T-helper 1 cell treated with Interleukin-12 subunit alpha and Interleukin-12 subunit beta and Interleukin-4 antibody, amounts not matched to agents 30 μg/mL and 1 μg/mL, for 36 hours (primary cell): ENCODE measurements at regions not wholly inside any gene's neighbourhood (a gene's known extent, or its start where the extent isn't known, plus 50 kb on each side); places are given as distances from the start of the nearest gene placed in this dataset.

Experiments
- H3K27ac Mint-ChIP-seq: one replicate; pipeline ENCODE4 v1.8.0; 2021; ENCODE audit warnings: mild to moderate bottlenecking, mixed read lengths
- H3K27me3 Mint-ChIP-seq: one replicate; pipeline ENCODE4 v1.8.0; 2021; ENCODE audit warnings: low read depth, mixed read lengths
- H3K36me3 Mint-ChIP-seq: one replicate; pipeline ENCODE4 v1.8.0; 2021; ENCODE audit warnings: low read depth, mixed read lengths
- H3K4me1 Mint-ChIP-seq: one replicate; pipeline ENCODE4 v1.8.0; 2021; ENCODE audit warnings: low read depth, mixed read lengths
- H3K4me3 Mint-ChIP-seq: one replicate; pipeline ENCODE4 v1.8.0; 2021; ENCODE audit warnings: mild to moderate bottlenecking, moderate library complexity, mixed read lengths
- H3K9me3 Mint-ChIP-seq: one replicate; pipeline ENCODE4 v1.8.0; 2021; ENCODE audit warnings: mixed read lengths

DNA sequence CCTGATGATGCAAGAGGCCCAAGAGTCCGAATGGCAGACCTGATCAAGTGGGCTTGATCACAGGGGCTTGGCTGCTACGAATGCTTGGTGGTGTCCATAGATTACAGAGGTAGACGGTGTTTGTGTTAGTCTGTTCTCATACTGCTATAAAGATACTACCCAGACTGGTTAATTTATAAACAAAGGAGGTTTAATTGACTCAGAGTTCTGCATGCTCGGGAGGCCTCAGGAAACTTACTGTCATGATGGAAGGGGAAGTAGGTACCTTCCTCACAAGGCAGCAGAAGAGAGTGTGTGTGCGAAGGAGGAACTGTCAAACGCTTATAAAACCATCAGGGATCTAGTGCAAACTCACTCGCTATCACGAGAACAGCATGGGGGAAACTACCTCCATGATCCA, 268.9 kb upstream of the KLF6 start:
- Mint-ChIP-seq H3K27me3 (peaks cover 3% of the 10 kb centered on the region), H3K4me3 (no peak overlapping the region), H3K4me1 (peaks cover 13% of the 10 kb centered on the region), H3K27ac (no peak overlapping the region), H3K36me3 (no peaks in the 10 kb centered on the region), H3K9me3 (no peaks in the 10 kb centered on the region)

- peaks cover 4% of the 10 kb centered on the region for H3K27me3 Mint-ChIP-seq
- no peak overlapping the region for H3K4me3 Mint-ChIP-seq
- H3K27ac Mint-ChIP-seq = no peak overlapping the region
- H3K4me1 Mint-ChIP-seq = peaks cover 10% of the 10 kb centered on the region
- no peaks in the 10 kb centered on the region for H3K9me3 Mint-ChIP-seq
- H3K36me3 Mint-ChIP-seq = no peaks in the 10 kb centered on the region
These were observed 266.7 kb upstream of the KLF6 start for GRCh38 chr10:4051641-4052151.

- peaks cover 10% of the 10 kb centered on the region for H3K4me1 Mint-ChIP-seq
- H3K27me3 Mint-ChIP-seq = peaks cover 4% of the 10 kb centered on the region
- H3K4me3 Mint-ChIP-seq = no peak overlapping the region
- H3K9me3 Mint-ChIP-seq = no peaks in the 10 kb centered on the region
- no peaks in the 10 kb centered on the region for H3K36me3 Mint-ChIP-seq
- H3K27ac Mint-ChIP-seq = no peak overlapping the region
These were observed 266.1 kb upstream of the KLF6 start for GRCh38 chr10:4051011-4051640.

DNA sequence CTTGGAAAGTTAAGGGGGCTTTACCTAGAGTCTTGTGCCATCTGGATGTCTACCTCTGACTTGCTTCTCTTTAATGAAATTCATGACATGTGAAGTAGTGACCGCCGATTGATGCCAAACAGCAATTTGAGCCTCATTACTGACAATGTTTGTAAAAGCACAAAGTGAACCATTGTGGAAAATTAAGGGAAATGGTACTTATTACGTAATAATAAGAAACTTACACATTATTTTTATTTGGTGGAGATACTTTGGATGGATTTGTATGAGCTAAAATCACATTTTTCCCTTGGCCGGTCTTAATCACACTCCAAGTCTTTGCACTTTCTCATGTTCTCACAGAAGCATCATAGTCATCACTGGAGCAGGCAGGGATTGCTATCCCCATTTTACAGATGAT, 265.1 kb upstream of the KLF6 start:
- no peak overlapping the region for H3K4me3 Mint-ChIP-seq
- H3K9me3 Mint-ChIP-seq = no peaks in the 10 kb centered on the region
- no peak overlapping the region for H3K27ac Mint-ChIP-seq
- H3K27me3 Mint-ChIP-seq = peaks cover 4% of the 10 kb centered on the region
- peaks cover 10% of the 10 kb centered on the region for H3K4me1 Mint-ChIP-seq
- no peaks in the 10 kb centered on the region for H3K36me3 Mint-ChIP-seq

DNA sequence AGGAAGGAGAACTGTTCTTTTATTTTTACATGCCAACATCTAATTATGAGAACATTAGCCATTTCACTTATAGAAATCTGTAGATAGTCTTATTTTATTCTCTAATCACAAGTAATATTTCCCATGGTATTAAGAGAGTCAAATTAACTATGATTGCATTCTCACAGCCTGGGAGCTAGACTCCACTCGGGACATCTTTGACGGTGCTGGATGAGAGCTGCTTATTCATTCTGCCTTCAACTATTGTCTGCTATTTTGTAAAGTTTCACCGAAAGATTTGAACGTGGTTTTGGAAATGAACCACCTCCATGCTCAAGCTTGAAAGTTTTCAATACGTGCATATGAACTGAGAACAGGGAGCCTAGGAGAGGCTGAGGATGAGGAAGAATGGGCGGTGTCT, 264.3 kb upstream of the KLF6 start:
- H3K4me3 Mint-ChIP-seq = no peak overlapping the region
- H3K36me3 Mint-ChIP-seq = no peaks in the 10 kb centered on the region
- peaks cover 10% of the 10 kb centered on the region for H3K4me1 Mint-ChIP-seq
- no peak overlapping the region for H3K27ac Mint-ChIP-seq
- H3K27me3 Mint-ChIP-seq = peaks cover 4% of the 10 kb centered on the region
- no peaks in the 10 kb centered on the region for H3K9me3 Mint-ChIP-seq

- H3K27ac Mint-ChIP-seq = no peak overlapping the region
These were observed 263.3 kb upstream of the KLF6 start for GRCh38 chr10:4048236-4048864.

DNA sequence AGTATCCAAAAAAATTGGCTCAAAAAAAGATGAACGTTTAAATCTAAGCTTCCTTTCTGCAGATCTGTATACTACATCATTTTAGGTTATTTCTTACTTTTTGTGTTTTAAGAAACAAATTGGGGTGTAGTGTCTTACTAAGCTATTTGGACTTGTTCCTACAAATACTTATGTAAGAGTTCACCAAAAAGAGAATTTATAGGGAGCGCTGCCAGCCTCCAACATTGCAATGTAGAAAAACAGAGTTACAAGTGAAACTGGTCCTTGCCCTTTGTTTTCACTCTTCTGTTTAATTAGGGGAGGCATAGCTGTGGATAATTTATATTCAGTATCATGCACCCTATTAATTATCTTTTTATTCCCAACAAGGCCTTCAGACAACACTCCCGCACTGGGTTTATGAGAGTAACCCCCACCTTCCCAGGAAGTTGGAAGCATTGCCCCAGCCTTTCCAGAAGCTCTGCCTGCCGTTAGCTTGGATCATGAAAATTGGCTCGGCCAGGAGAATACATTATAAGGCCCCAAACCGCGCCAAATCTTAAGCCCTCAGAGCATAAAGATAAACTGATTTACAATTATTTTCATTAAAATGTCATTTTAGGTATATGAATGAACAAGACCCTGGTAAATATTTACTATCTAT, 261.8 kb upstream of the KLF6 start:
- H3K36me3 Mint-ChIP-seq = peaks cover 8% of the 10 kb centered on the region
- H3K27ac Mint-ChIP-seq = no peak overlapping the region
- H3K27me3 Mint-ChIP-seq = peaks cover 4% of the 10 kb centered on the region
- H3K4me1 Mint-ChIP-seq = peaks cover 3% of the 10 kb centered on the region
- H3K9me3 Mint-ChIP-seq = peaks cover 9% of the 10 kb centered on the region
- H3K4me3 Mint-ChIP-seq = no peak overlapping the region

More at GRCh38 chr10:4048236-4048864, 263.3 kb upstream of the KLF6 start:
- H3K36me3 Mint-ChIP-seq = no peaks in the 10 kb centered on the region
- H3K4me3 Mint-ChIP-seq = no peak overlapping the region
- H3K4me1 Mint-ChIP-seq = peaks cover 5% of the 10 kb centered on the region
- H3K9me3 Mint-ChIP-seq = no peaks in the 10 kb centered on the region
- peaks cover 4% of the 10 kb centered on the region for H3K27me3 Mint-ChIP-seq

DNA sequence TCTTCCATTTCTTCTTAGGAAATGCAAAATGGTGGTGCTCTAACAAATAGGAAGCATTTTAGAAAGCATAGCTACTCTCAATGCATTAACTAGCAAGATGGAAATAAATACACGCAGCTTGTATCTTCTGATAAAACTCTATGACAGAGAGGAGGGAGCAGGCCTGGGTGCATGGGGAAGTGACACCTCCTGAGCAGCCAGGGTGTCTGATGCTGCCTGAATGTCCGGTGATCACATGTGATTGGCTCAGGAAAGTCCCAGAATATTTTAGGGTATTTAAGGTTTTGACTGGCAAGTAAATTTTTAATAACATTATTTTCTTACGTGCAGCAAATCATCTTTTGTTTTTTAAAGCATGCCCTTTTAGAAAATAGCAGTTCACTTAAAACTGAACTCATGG, 261.0 kb upstream of the KLF6 start:
- no peak overlapping the region for H3K27ac Mint-ChIP-seq
- no peaks in the 10 kb centered on the region for H3K4me1 Mint-ChIP-seq
- H3K27me3 Mint-ChIP-seq = peaks cover 4% of the 10 kb centered on the region
- peaks cover 13% of the 10 kb centered on the region for H3K36me3 Mint-ChIP-seq
- peaks cover 15% of the 10 kb centered on the region for H3K9me3 Mint-ChIP-seq
- H3K4me3 Mint-ChIP-seq = no peak overlapping the region

DNA sequence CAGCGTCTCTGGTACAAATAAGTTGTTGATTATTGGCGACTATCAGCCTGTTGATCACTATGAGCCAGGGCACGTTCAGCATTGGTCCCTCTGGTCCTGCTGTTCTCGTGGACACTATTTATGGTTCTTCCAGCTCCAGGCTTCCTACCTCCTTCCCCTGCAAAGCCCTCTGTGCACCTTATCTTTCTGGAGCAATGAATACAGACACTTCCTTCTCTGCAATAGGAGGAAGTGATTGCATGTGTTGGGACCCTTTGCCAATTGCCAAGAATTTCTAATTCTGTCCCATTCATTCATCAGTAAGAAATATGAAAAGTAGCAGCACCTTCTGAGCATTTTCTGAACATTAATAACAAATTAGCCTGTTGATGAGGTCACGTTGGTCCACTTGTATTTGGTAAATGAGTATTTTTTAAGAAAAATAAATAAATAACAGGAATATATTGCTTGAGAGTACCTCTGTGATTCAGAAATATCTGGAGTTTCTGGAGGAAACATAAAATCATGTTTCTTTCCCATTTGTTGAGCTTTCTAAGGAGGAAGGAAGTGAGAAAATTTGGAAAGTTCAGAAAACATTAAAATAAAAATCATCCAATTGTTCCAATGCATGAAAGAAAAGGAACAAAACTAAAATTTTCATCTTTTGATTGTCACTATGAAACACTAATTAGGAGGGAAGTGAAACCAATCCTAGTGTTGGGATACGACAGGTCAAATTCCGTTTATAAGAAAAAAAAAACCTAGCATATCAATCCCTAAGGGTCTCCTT, 259.1 kb upstream of the KLF6 start:
- Mint-ChIP-seq H3K27ac (no peak overlapping the region), H3K4me3 (no peak overlapping the region), H3K4me1 (no peaks in the 10 kb centered on the region), H3K27me3 (peaks cover 2% of the 10 kb centered on the region), H3K9me3 (peaks cover 23% of the 10 kb centered on the region), H3K36me3 (peaks cover 17% of the 10 kb centered on the region)

DNA sequence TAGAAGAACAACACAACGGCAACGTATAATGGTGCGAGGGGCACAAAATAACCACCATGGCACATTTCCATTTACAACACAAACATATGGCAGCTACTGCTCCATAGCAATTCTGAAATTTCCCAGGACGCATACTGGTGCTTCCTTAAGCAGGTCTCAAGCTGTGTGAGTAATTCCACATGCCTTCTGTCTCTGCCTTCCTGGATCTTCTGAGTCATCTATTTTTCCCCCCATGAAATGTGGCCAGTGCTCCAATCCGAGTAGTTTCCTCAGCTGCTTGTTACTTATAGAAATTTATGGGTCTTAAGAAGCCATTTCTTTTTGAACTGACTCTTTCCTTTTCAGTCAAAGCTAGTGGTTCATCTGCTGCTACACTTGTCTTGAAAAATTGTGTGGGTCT, 256.6 kb upstream of the KLF6 start:
- Mint-ChIP-seq H3K27ac (no peak overlapping the region), H3K4me1 (no peaks in the 10 kb centered on the region), H3K4me3 (no peak overlapping the region), H3K36me3 (peaks cover 17% of the 10 kb centered on the region), H3K9me3 (peaks cover 23% of the 10 kb centered on the region), H3K27me3 (no peaks in the 10 kb centered on the region)

GRCh38 chr10:4038000-4038399, 253.0 kb upstream of the KLF6 start:
- Mint-ChIP-seq H3K9me3 (peaks cover 23% of the 10 kb centered on the region), H3K4me3 (no peak overlapping the region), H3K4me1 (peaks cover 27% of the 10 kb centered on the region), H3K27me3 (no peaks in the 10 kb centered on the region), H3K27ac (no peak overlapping the region), H3K36me3 (peaks cover 17% of the 10 kb centered on the region)

- Mint-ChIP-seq H3K27me3 (no peaks in the 10 kb centered on the region), H3K27ac (peak overlapping the region; percentile 82), H3K4me1 (peaks cover 31% of the 10 kb centered on the region), H3K36me3 (peaks cover 3% of the 10 kb centered on the region), H3K9me3 (peaks cover 4% of the 10 kb centered on the region), H3K4me3 (peak overlapping the region; percentile 57)
These were observed 250.6 kb upstream of the KLF6 start for GRCh38 chr10:4035599-4035945.

DNA sequence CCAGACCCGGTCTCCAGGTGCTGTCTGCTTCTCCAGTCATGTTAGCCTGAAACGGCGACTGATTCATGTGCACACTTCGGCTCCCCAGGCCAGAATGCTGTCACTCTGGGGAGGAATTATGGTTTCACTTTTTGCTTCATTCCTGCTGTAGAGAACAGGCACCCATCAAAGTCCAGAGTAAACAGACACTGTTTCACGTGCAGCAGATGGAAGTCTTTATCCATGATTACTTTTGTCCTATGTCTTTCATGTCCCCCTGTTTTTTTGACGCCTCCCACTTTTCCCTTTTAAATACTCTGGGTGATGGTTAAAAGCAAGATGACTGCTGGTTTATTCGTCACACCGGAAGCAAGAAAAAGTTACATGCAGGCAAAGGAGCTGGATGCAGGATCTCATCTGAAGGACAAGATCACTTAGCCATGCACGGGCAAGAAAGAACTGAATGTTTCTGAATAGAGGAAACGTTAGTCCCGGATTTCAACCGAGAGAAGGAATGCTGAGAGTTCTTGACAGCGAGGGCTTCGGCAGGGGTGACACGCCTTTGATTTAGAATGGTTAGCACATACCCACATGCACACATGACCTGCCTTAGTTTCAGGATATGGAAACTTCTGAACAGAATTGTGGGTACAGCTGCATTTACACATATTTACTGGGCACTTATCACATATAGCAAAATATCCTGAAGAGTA, 250.0 kb upstream of the KLF6 start:
- Mint-ChIP-seq H3K9me3 (no peaks in the 10 kb centered on the region), H3K4me3 (peak overlapping the region; percentile 57), H3K36me3 (peaks cover 2% of the 10 kb centered on the region), H3K27me3 (no peaks in the 10 kb centered on the region), H3K27ac (peak overlapping the region; percentile 82), H3K4me1 (peaks cover 31% of the 10 kb centered on the region)

GRCh38 chr10:4033341-4033896, 248.4 kb upstream of the KLF6 start:
- Mint-ChIP-seq H3K9me3 (no peaks in the 10 kb centered on the region), H3K36me3 (peaks cover 2% of the 10 kb centered on the region), H3K4me3 (peak overlapping the region; percentile 61), H3K27ac (peak overlapping the region; percentile 82), H3K27me3 (peaks cover under 1% of the 10 kb centered on the region), H3K4me1 (peaks cover 31% of the 10 kb centered on the region)
